Left ventricle myocardium inferior (tissue), 1 donor: ENCODE measurements at regions not wholly inside any gene's neighbourhood (a gene's known extent, or its start where the extent isn't known, plus 50 kb on each side); places are given as distances from the start of the nearest gene placed in this dataset.

Source experiments
- DNase-seq: peaks from one replicate; pipeline ENCODE4 v3.0.0-alpha.2; 2020
- H3K27ac ChIP-seq: fragments of 200-600 bp; replicated peaks from 2 replicates; pipeline ENCODE4 v1.8.0; 2021
- H3K27me3 ChIP-seq: fragments of 200-600 bp; 2 replicates; pipeline ENCODE4 v1.8.0; 2021; ENCODE audit warnings: low read depth
- H3K36me3 ChIP-seq: fragments of 200-600 bp; 2 replicates; pipeline ENCODE4 v1.8.0; 2021
- H3K4me1 ChIP-seq: fragments of 200-600 bp; 2 replicates; pipeline ENCODE4 v1.8.0; 2021
- H3K4me3 ChIP-seq: fragments of 200-600 bp; 2 replicates; pipeline ENCODE4 v1.8.0; 2021; ENCODE audit warnings: mild to moderate bottlenecking, moderate library complexity
- H3K9me3 ChIP-seq: fragments of 200-600 bp; replicated peaks from 2 replicates; pipeline ENCODE4 v1.8.0; 2021
- CTCF ChIP-seq: fragments of 200-600 bp; IDR thresholded peaks from 2 replicates; pipeline ENCODE4 v1.8.0; 2021; ENCODE audit warnings: antibody characterized with exemption, mild to moderate bottlenecking, borderline replicate concordance
- intact Hi-C: fragments of 100-400 bp; cut with micrococcal nuclease; formaldehyde crosslinking; loops from one replicate; pipeline ENCODE4 v1.11.0; 2022
- donor health status: DM: no; HTN: yes; CAD: no; lungs with severe emphysema.

DNA sequence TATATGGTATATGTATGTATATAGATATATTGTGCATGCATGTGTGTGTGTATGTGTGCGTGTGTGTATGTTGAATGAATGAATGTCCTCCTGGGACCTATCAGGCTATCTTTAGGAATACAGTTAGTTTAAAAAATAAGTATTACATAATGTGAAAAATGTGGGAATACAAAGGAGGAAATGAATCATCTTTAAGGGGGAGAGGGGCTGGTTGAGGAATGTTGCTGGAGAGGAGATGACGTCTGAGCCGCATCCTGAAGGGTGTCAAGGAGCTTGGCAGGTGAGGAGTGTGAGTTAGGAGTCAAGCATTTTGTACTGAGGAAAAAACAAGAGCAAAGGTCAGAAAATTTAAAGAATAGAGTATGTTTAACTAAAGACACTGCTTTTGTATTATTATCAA is 62.4 kb upstream of the NLK start:
- TF ChIP-seq CTCF = no peak
- Histone ChIP-seq H3K4me1 (peaks cover 20% of the 10 kb centered on the region), H3K27me3 (no peaks in the 10 kb centered on the region), H3K36me3 (no peaks in the 10 kb centered on the region), H3K27ac (peak overlapping the region; percentile 63), H3K4me3 (no peak overlapping the region), H3K9me3 (no peaks in the 10 kb centered on the region)
- no peak for DNase-seq
- intact Hi-C loops = no loop called here

- intact Hi-C loops = no loop called here
- Histone ChIP-seq H3K27ac (no peak overlapping the region), H3K4me3 (no peak overlapping the region), H3K27me3 (no peaks in the 10 kb centered on the region), H3K4me1 (peaks cover 30% of the 10 kb centered on the region), H3K9me3 (no peaks in the 10 kb centered on the region), H3K36me3 (no peaks in the 10 kb centered on the region)
- no peak for DNase-seq
- TF ChIP-seq CTCF = no peak
Observed at GRCh38 chr17:27981978-27982377, 60.5 kb upstream of the NLK start.

GRCh38 chr17:27982688-27983087 is 59.8 kb upstream of the NLK start:
- no peak for DNase-seq
- intact Hi-C loops = no loop called here
- no peak overlapping the region for H3K4me3 ChIP-seq
- H3K4me1 ChIP-seq = peaks cover 30% of the 10 kb centered on the region
- no peaks in the 10 kb centered on the region for H3K9me3 ChIP-seq
- no peaks in the 10 kb centered on the region for H3K27me3 ChIP-seq
- no peak overlapping the region for H3K27ac ChIP-seq
- H3K36me3 ChIP-seq = no peaks in the 10 kb centered on the region
- TF ChIP-seq CTCF = no peak

DNA sequence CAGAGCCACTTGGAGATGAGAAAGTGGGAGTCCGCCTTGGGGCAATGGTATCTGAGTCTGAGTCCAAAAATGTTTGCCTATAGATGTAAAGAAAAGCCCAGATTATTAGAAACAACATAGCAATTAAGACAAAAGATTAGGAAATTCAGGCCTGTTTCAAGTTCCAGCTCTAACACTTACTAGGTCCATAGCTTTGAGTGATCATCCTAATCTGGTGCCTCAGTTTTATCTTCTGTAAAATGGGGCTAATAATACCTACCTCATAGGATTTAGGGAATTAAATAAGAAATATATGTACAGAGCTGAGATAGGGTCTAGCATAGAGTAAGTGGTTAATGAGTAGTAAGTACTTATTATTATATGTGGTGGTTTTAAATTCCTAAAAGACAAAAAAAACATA is 58.6 kb upstream of the NLK start:
- TF ChIP-seq CTCF = no peak
- Histone ChIP-seq H3K27ac (peak overlapping the region; percentile 70), H3K27me3 (no peaks in the 10 kb centered on the region), H3K9me3 (no peaks in the 10 kb centered on the region), H3K4me1 (peaks cover 30% of the 10 kb centered on the region), H3K4me3 (no peak overlapping the region), H3K36me3 (no peaks in the 10 kb centered on the region)
- intact Hi-C loops = no loop called here
- DNase-seq = no peak

DNA sequence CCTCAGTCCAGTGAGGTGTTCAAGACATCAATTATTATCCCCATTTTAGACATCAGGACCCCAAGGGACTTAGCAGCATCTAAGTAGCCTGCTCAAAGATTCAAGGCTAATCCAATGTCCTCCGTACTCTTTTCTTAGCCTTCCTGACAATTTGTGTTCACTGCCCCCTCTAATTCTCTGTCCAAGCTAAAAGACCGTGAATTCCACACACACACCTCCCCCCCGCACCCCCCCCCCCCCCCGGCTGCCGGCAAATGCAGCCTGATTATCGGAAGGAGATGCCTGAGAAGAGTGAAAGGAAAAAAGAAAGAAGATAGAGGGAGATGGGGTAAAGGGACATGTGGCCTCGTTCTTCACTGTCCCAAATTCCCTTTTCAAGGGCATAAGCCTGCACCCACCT is 58.1 kb upstream of the NLK start:
- DNase-seq = no peak
- peak overlapping the region; percentile 8 for H3K4me3 ChIP-seq

More for the DNA sequence above, 58.1 kb upstream of the NLK start:
- H3K9me3 ChIP-seq = no peaks in the 10 kb centered on the region
- H3K36me3 ChIP-seq = no peaks in the 10 kb centered on the region
- intact Hi-C loops = no loop called here
- H3K4me1 ChIP-seq = peaks cover 30% of the 10 kb centered on the region
- TF ChIP-seq CTCF = no peak
- H3K27me3 ChIP-seq = no peaks in the 10 kb centered on the region
- peak overlapping the region; percentile 70 for H3K27ac ChIP-seq
